Hepatocyte (in vitro differentiated cells): ENCODE measurements at regions not wholly inside any gene's neighbourhood (a gene's known extent, or its start where the extent isn't known, plus 50 kb on each side); places are given as distances from the start of the nearest gene placed in this dataset.

ENCODE experiments used
- DNase-seq: peaks from one replicate; pipeline ENCODE4 v3.0.0-alpha.2; 2016; ENCODE audit warnings: low spot score
- H2AFZ ChIP-seq: fragments of 200-600 bp; sonication (generic); 2 replicates; pipeline ENCODE4 v1.6.0; 2016; ENCODE audit warnings: antibody characterized with exemption, mild to moderate bottlenecking
- H3K27ac ChIP-seq: fragments of 200-600 bp; sonication (generic); 2 replicates; pipeline ENCODE4 v1.5.1; 2016; ENCODE audit warnings: mild to moderate bottlenecking
- H3K27me3 ChIP-seq: fragments of 200-600 bp; sonication (generic); 2 replicates; pipeline ENCODE4 v1.6.1; 2016
- H3K36me3 ChIP-seq: fragments of 200-600 bp; sonication (generic); replicated peaks from 2 replicates; pipeline ENCODE4 v1.5.1; 2016; ENCODE audit warnings: low read depth; ENCODE audit not compliant: insufficient read depth
- H3K4me1 ChIP-seq: fragments of 200-600 bp; sonication (generic); 2 replicates; pipeline ENCODE4 v1.5.1; 2016; ENCODE audit warnings: mild to moderate bottlenecking, moderate library complexity; ENCODE audit not compliant: insufficient read depth
- H3K4me2 ChIP-seq: fragments of 200-600 bp; sonication (generic); 2 replicates; pipeline ENCODE4 v1.6.0; 2016
- H3K4me3 ChIP-seq: fragments of 200-600 bp; sonication (generic); 2 replicates; pipeline ENCODE4 v1.5.1; 2016; ENCODE audit warnings: mild to moderate bottlenecking
- H3K79me2 ChIP-seq: fragments of 200-600 bp; sonication (generic); 2 replicates; pipeline ENCODE4 v1.6.0; 2017; ENCODE audit warnings: mild to moderate bottlenecking
- H3K9me2 ChIP-seq: fragments of 200-600 bp; sonication (generic); replicated peaks from 2 replicates; pipeline ENCODE4 v1.6.0; 2017; ENCODE audit warnings: mild to moderate bottlenecking; ENCODE audit not compliant: insufficient read depth
- H3K9me3 ChIP-seq: fragments of 200-600 bp; sonication (generic); 2 replicates; pipeline ENCODE4 v1.5.1; 2016; ENCODE audit warnings: low read depth, mild to moderate bottlenecking
- H4K20me1 ChIP-seq: fragments of 200-600 bp; sonication (generic); 2 replicates; pipeline ENCODE4 v1.6.0; 2016; ENCODE audit warnings: mild to moderate bottlenecking; ENCODE audit not compliant: insufficient read depth, poor library complexity, severe bottlenecking
- EZH2 ChIP-seq: fragments of 200-600 bp; sonication (generic); IDR thresholded peaks from 2 replicates; pipeline ENCODE4 v1.6.1; 2016; ENCODE audit warnings: antibody characterized with exemption, mild to moderate bottlenecking, borderline replicate concordance
- EZH2phosphoT487 ChIP-seq: fragments of 200-600 bp; sonication (generic); IDR thresholded peaks from one replicate; pipeline ENCODE4 v1.6.1; 2018; ENCODE audit warnings: antibody characterized with exemption, mild to moderate bottlenecking, low read depth, moderate library complexity; ENCODE audit not compliant: unreplicated experiment, severe bottlenecking
- WGBS: methylation state at CpG from one replicate; pipeline ENCODE4 v1.1.6; 2016; ENCODE audit warnings: low lambda C conversion rate; ENCODE audit errors: missing lambda C conversion rate; 5-methylcytosine and 5-hydroxymethylcytosine counted together
- TF ChIP-seq, protein P1 (sequence below): fragments of 200-600 bp; sonication (generic); IDR thresholded peaks from 2 replicates; pipeline ENCODE4 v1.5.1; 2016; ENCODE audit warnings: antibody characterized with exemption, mild to moderate bottlenecking; ENCODE audit not compliant: poor library complexity

DNA sequence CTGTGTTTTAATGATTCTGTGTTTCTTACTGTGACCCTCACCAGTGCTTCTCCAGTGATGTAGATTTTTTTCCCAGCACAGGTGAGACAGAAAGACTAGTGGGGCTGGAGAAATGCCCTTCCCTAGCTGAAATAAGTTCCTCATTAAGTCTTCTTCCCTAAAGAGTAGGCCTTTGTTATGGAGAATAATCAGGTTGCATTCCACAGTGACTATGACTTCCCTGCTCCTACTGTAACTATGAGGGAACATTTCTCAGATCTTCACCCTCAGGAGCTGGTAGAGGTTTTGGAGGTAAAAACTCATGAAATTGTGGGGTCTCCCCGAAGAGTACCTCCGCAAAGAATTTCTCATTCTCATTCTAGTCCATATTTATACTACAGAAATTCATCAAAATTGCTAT lies 286.2 kb downstream of the GRB14 start:
- Histone ChIP-seq H4K20me1 (no peaks in the 10 kb centered on the region), H3K79me2 (no peaks in the 10 kb centered on the region), H3K4me1 (no peaks in the 10 kb centered on the region), H2AFZ (no peak overlapping the region), H3K4me3 (no peak overlapping the region), H3K9me3 (no peaks in the 10 kb centered on the region), H3K4me2 (no peak overlapping the region), H3K36me3 (no peaks in the 10 kb centered on the region), H3K27ac (no peak overlapping the region), H3K9me2 (no peaks in the 10 kb centered on the region), H3K27me3 (no peaks in the 10 kb centered on the region)
- 91% methylated on average over 2 of the region's 2 CpGs for WGBS
- no peak for DNase-seq
- no peak for TF ChIP-seq EZH2
- TF ChIP-seq, protein P1, sequence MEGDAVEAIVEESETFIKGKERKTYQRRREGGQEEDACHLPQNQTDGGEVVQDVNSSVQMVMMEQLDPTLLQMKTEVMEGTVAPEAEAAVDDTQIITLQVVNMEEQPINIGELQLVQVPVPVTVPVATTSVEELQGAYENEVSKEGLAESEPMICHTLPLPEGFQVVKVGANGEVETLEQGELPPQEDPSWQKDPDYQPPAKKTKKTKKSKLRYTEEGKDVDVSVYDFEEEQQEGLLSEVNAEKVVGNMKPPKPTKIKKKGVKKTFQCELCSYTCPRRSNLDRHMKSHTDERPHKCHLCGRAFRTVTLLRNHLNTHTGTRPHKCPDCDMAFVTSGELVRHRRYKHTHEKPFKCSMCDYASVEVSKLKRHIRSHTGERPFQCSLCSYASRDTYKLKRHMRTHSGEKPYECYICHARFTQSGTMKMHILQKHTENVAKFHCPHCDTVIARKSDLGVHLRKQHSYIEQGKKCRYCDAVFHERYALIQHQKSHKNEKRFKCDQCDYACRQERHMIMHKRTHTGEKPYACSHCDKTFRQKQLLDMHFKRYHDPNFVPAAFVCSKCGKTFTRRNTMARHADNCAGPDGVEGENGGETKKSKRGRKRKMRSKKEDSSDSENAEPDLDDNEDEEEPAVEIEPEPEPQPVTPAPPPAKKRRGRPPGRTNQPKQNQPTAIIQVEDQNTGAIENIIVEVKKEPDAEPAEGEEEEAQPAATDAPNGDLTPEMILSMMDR, result no peak
- no peak for TF ChIP-seq EZH2phosphoT487

DNA sequence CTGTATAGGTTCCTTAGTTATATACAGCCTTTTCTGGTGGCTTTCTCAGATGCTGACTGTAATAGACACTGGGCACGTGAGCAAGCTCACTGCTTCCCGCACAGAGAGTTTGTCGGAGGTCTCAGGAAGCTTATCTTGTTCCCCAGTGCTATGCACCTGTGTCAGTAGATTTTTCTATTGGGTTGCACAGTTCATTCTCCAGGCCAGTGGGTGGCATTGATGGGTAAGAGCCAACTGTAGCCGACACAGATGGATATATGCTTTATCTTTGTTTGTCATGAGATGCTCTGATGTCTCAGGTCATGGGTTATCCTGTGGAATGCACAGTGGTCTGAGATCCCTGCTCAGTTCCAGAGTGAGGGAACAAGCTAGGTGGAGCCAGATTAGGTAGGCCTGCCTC lies 293.0 kb downstream of the GRB14 start:
- no peak for DNase-seq
- Histone ChIP-seq H3K9me2 (no peaks in the 10 kb centered on the region), H4K20me1 (no peaks in the 10 kb centered on the region), H3K9me3 (no peaks in the 10 kb centered on the region), H3K79me2 (no peaks in the 10 kb centered on the region), H3K36me3 (no peaks in the 10 kb centered on the region), H3K27ac (no peak overlapping the region), H3K4me1 (no peaks in the 10 kb centered on the region), H2AFZ (no peak overlapping the region), H3K27me3 (no peaks in the 10 kb centered on the region), H3K4me2 (no peak overlapping the region), H3K4me3 (no peak overlapping the region)
- TF ChIP-seq EZH2 (no peak), EZH2phosphoT487 (no peak)
- TF ChIP-seq, protein P1, result no peak
- 80% methylated on average over 4 of the region's 4 CpGs for WGBS

DNA sequence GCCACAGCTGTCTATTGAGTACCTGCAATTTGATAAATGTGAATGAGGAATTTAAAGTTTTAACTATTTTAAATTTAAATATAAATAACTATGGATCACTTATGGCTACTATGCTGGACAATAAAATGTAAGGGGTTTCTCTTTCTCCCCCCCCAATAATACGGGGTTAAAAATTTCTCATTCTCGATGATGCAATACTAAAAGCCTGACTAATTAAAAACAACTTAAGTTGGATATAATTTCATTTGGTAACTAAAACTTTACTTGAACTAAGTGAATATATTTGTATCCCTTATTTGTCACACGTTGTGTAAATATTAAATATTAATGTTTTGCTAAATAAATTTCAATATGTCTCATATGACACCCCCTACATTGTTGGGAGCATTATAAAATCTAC lies 297.3 kb downstream of the GRB14 start:
- 78% methylated on average over 3 of the region's 3 CpGs for WGBS
- no peaks in the 10 kb centered on the region for H3K4me1 ChIP-seq
- no peaks in the 10 kb centered on the region for H3K27me3 ChIP-seq
- no peak overlapping the region for H3K4me3 ChIP-seq
- no peaks in the 10 kb centered on the region for H3K9me2 ChIP-seq
- TF ChIP-seq, protein P1, result no peak
- TF ChIP-seq EZH2phosphoT487 (no peak), EZH2 (no peak)
- H3K79me2 ChIP-seq, result no peaks in the 10 kb centered on the region
- H3K4me2 ChIP-seq, result no peak overlapping the region
- no peak overlapping the region for H3K27ac ChIP-seq
- H4K20me1 ChIP-seq, result no peaks in the 10 kb centered on the region
- H3K9me3 ChIP-seq, result no peaks in the 10 kb centered on the region
- DNase-seq, result no peak
- no peak overlapping the region for H2AFZ ChIP-seq
- H3K36me3 ChIP-seq, result no peaks in the 10 kb centered on the region

DNA sequence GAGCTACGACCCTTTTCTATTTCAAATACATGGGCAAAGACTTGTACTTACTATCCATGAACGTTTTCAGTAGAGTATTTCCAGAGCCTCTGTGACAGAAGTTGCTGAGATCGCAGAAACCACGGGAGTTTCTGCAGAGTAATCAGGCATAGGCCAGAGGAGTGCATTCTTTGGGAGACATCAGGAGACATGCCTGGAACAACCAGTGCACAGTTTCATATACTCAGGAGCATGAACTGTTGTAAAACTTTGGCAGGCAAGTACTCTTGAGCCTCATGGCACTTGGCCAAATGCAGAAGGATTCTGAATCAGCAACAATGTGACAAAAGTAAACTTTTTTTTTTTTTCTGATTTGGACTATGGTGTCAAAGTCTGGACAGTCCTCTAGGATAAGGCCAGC lies 307.1 kb downstream of the GRB14 start:
- H4K20me1 ChIP-seq, result no peaks in the 10 kb centered on the region
- peak overlapping the region; percentile 23 for H3K4me2 ChIP-seq
- H3K79me2 ChIP-seq, result no peaks in the 10 kb centered on the region
- no peaks in the 10 kb centered on the region for H3K4me1 ChIP-seq
- TF ChIP-seq EZH2 (no peak), EZH2phosphoT487 (no peak)
- TF ChIP-seq, protein P1, result no peak
- H3K9me2 ChIP-seq, result no peaks in the 10 kb centered on the region
- H3K4me3 ChIP-seq, result no peak overlapping the region
- peak overlapping the region; percentile 43 for H3K27ac ChIP-seq
- H3K9me3 ChIP-seq, result no peaks in the 10 kb centered on the region
- 46% methylated on average over 4 of the region's 4 CpGs for WGBS
- peak; percentile 73 for DNase-seq
- peak overlapping the region; percentile 12 for H2AFZ ChIP-seq
- no peaks in the 10 kb centered on the region for H3K27me3 ChIP-seq
- H3K36me3 ChIP-seq, result no peaks in the 10 kb centered on the region
